K562 (cell line): ENCODE measurements at regions not wholly inside any gene's neighbourhood (a gene's known extent, or its start where the extent isn't known, plus 50 kb on each side); places are given as distances from the start of the nearest gene placed in this dataset.

ENCODE experiments used
- ATAC-seq: fragments of 200-7000 bp; cut with Tn5 transposase; 3 replicates; pipeline ENCODE4 v1.9.1; 2020; ENCODE audit warnings: moderate library complexity
- BruUV-seq: library from RNA; stranded (reverse); fragments of 400-500 nt; replicated peaks from 2 replicates; lab custom pipeline; 2021; lab: Mats Ljungman, UMichigan
- CTCF ChIA-PET: fragments of 300-600 bp; formaldehyde crosslinking; extraction: SDS; loops from one replicate; lab custom pipeline; 2021; ENCODE audit warnings: low intra/inter-chr PET ratio; lab: Yijun Ruan, JAX
- POLR2A ChIA-PET: fragments of 300-600, 350-650 bp; sonication (Branson Sonifier 250); formaldehyde crosslinking; extraction: SDS; loops from one replicate; lab custom pipeline; 2021; ENCODE audit warnings: antibody characterized with exemption, inconsistent platforms; lab: Yijun Ruan, JAX
- DNase-seq, 4 experiments: peaks; one replicate each; pipeline versions ENCODE4 v3.0.0 to v3.0.0-alpha.2; 2011 to 2018; ENCODE audit warnings: low spot score in 3 of 4, mixed read lengths in 3 of 4; ENCODE audit errors: extremely low read depth in 1 of 4
- FAIRE-seq: peaks from 2 replicates; lab custom pipeline; 2011; peaks lifted over from hg19 to GRCh38; lab: Jason Lieb, UNC
- H2AFZ ChIP-seq: 2 replicates; pipeline ENCODE4 v1.6.0; 2011; ENCODE audit warnings: low read depth, low read length, control low read depth, inconsistent platforms
- H3K27ac ChIP-seq: fragments of 200-600 bp; 3 replicates; pipeline ENCODE4 v1.8.0; 2011; ENCODE audit warnings: low read depth, mild to moderate bottlenecking, control low read depth, inconsistent platforms, low read length, moderate library complexity, mixed read lengths; ENCODE audit errors: extremely low read depth
- H3K27me3 ChIP-seq, 2 experiments: fragments of 300-600 bp in 1 of 2; 2 replicates in 1 of 2; 3 replicates in 1 of 2; pipeline versions ENCODE4 v1.6.0 to v1.8.0; 2011; ENCODE audit warnings: inconsistent platforms in 2 of 2, low read length in 2 of 2, mild to moderate bottlenecking in 1 of 2, mixed read lengths in 1 of 2, moderate library complexity in 1 of 2; ENCODE audit not compliant: control insufficient read depth in 2 of 2, insufficient read depth in 2 of 2
- H3K36me3 ChIP-seq: fragments of 300-600 bp; 3 replicates; pipeline ENCODE4 v1.8.0; 2011; ENCODE audit warnings: mild to moderate bottlenecking, low read length, inconsistent platforms; ENCODE audit not compliant: control insufficient read depth, insufficient read depth
- H3K4me1 ChIP-seq, 2 experiments: fragments of 200-600 bp in 1 of 2; replicated peaks in 1 of 2; 2 replicates in 1 of 2; 3 replicates in 1 of 2; pipeline versions ENCODE4 v1.5.1 to v1.8.0; 2011; ENCODE audit warnings: inconsistent platforms in 2 of 2, low read length in 2 of 2, mild to moderate bottlenecking in 1 of 2, mixed read lengths in 1 of 2, moderate library complexity in 1 of 2; ENCODE audit not compliant: control insufficient read depth in 2 of 2, insufficient read depth in 2 of 2
- H3K4me2 ChIP-seq: 2 replicates; pipeline ENCODE4 v1.6.1; 2011; ENCODE audit warnings: low read length, control low read depth, inconsistent platforms, mixed read lengths; ENCODE audit not compliant: insufficient read depth
- H3K4me3 ChIP-seq: fragments of 200-600 bp; sonication (generic), shearing (Covaris generic); 2 replicates; pipeline ENCODE4 v1.5.1; 2016; ENCODE audit warnings: control low read depth, inconsistent platforms
- H3K79me2 ChIP-seq: fragments of 200-600 bp; 3 replicates; pipeline ENCODE4 v1.8.0; 2011; ENCODE audit warnings: low read length, inconsistent platforms; ENCODE audit not compliant: control insufficient read depth, insufficient read depth
- H3K9ac ChIP-seq, 2 experiments: 2 replicates each; pipeline versions ENCODE4 v1.6.0 to v1.6.1; 2011; ENCODE audit warnings: low read depth in 2 of 2, low read length in 2 of 2, control low read depth in 1 of 2, inconsistent platforms in 1 of 2, mild to moderate bottlenecking in 1 of 2, mixed read lengths in 1 of 2; ENCODE audit not compliant: insufficient read depth in 1 of 2
- H3K9me1 ChIP-seq: one replicate; pipeline ENCODE4 v1.6.0; 2011; ENCODE audit warnings: inconsistent platforms, mild to moderate bottlenecking, low read length, moderate library complexity; ENCODE audit not compliant: control insufficient read depth, insufficient read depth
- H3K9me3 ChIP-seq: replicated peaks from 2 replicates; pipeline ENCODE4 v1.5.1; 2011; ENCODE audit warnings: low read depth, low read length, inconsistent platforms; ENCODE audit not compliant: control insufficient read depth, insufficient read depth
- H4K20me1 ChIP-seq: replicated peaks from 2 replicates; pipeline ENCODE4 v1.6.1; 2011; ENCODE audit warnings: low read length, inconsistent platforms, mixed read lengths; ENCODE audit not compliant: control insufficient read depth, insufficient read depth
- BCLAF1 ChIP-seq, 2 experiments: fragments of 450-650 bp in 1 of 2; IDR thresholded peaks; 2 replicates each; pipeline ENCODE4 v1.6.1; 2011 to 2017; ENCODE audit warnings: low read depth in 2 of 2, antibody characterized with exemption in 1 of 2, borderline replicate concordance in 1 of 2, low read length in 1 of 2, mild to moderate bottlenecking in 1 of 2, mixed read lengths in 1 of 2; ENCODE audit not compliant: control insufficient read depth in 1 of 2
- BDP1 ChIP-seq: IDR thresholded peaks from 3 replicates; pipeline ENCODE4 v1.6.1; 2011; ENCODE audit not compliant: insufficient read length, insufficient read depth
- CREB5 ChIP-seq: fragments of 250-450 bp; sonication (Bioruptor Pico); IDR thresholded peaks from 2 replicates; pipeline ENCODE4 v1.5.0; 2020; ENCODE audit warnings: mild to moderate bottlenecking
- KDM1A ChIP-seq, 2 experiments: fragments of 450-650 bp; IDR thresholded peaks; 2 replicates each; pipeline ENCODE4 v1.6.1; 2016; ENCODE audit warnings: mild to moderate bottlenecking in 2 of 2
- TRIM24 ChIP-seq, 2 experiments: fragments of 450-650 bp; IDR thresholded peaks; 2 replicates each; pipeline ENCODE4 v1.6.1; 2016
- VEZF1 ChIP-seq: fragments of 200-800 bp; sonication (Bioruptor generic); IDR thresholded peaks from 2 replicates; pipeline ENCODE4 v1.6.1; 2017; ENCODE audit warnings: missing genetic modification characterization, missing compliant biosample characterization
- whole genome bisulfite sequencing: fragments of 100-300 bp; shearing (Covaris generic); methylation state at CpG from one replicate; pipeline ENCODE4 v1.1.6; 2016; ENCODE audit warnings: low coverage, mixed read lengths; ENCODE audit not compliant: insufficient coverage; ENCODE audit errors: missing lambda C conversion rate; 5-methylcytosine and 5-hydroxymethylcytosine counted together
- in situ Hi-C: fragments of 300-500 bp; cut with MboI; formaldehyde crosslinking; loops from 4 replicates; pipeline ENCODE4 v1.15.0; 2018; ENCODE audit warnings: inconsistent platforms, mixed read lengths
- intact Hi-C: fragments of 100-400 bp; cut with micrococcal nuclease; formaldehyde crosslinking; loops from 2 replicates; pipeline ENCODE4 v1.14.2; 2022

- H4K20me1 ChIP-seq = no peaks in the 10 kb centered on the region
- no peak overlapping the region for H3K4me2 ChIP-seq
- no peak overlapping the region for H3K4me3 ChIP-seq
- no peaks in the 10 kb centered on the region for H3K36me3 ChIP-seq
- peaks cover 22 to 44% of the 10 kb centered on the region in 2 experiments for H3K4me1 ChIP-seq
- no TSS peak for BruUV-seq
- no peak overlapping the region for H3K27ac ChIP-seq
- ChIA-PET POLR2A (interaction anchor here (0.5 to 1.6 kb wide), 3 partner anchors 11 to 25 kb away, joined by 3 to 8 read pairs (median 3); no protein-coding TSS in a partner anchor), CTCF (no interaction called here)
- 91% methylated on average over 7 of the region's 7 CpGs for WGBS
- no peaks in the 10 kb centered on the region for H3K27me3 ChIP-seq
- no peak overlapping the region for H2AFZ ChIP-seq
- intact Hi-C loops (no loop called here), in situ Hi-C loops (no loop called here)
- no peak overlapping the region for H3K9ac ChIP-seq
- H3K79me2 ChIP-seq = no peaks in the 10 kb centered on the region
- no peaks in the 10 kb centered on the region for H3K9me3 ChIP-seq
- H3K9me1 ChIP-seq = no peaks in the 10 kb centered on the region
- DNase-seq (no peak), FAIRE-seq (no peak), ATAC-seq (no peak)
- TF ChIP-seq BCLAF1 (IDR thresholded peaks at IDR 0.05; ENCODE audit: borderline replicate concordance in 1 of 2, control insufficient read depth in 1 of 2, low read depth in 2 of 2, low read length in 1 of 2) (no peak), CREB5 (CRISPR knock-in tag) (no peak), KDM1A (IDR thresholded peaks at IDR 0.05) (0 out of 4 replicates have a peak, but pooled peaks of 1 of the 2 experiments have one; percentile 32), TRIM24 (IDR thresholded peaks at IDR 0.05) (0 out of 4 replicates have a peak, but pooled peaks of 1 of the 2 experiments have one; percentile 4), BDP1 (no peak), VEZF1 (CRISPR knock-in tag) (0 out of 2 replicates have a peak, but pooled peaks have one; percentile 7)
Observed at GRCh38 chr6:37085198-37085597, 79.7 kb downstream of the FGD2 start.
